ENCODE measurements at regions not wholly inside any gene's neighbourhood (a gene's known extent, or its start where the extent isn't known, plus 50 kb on each side); places are given as distances from the start of the nearest gene placed in this dataset.

DNA sequence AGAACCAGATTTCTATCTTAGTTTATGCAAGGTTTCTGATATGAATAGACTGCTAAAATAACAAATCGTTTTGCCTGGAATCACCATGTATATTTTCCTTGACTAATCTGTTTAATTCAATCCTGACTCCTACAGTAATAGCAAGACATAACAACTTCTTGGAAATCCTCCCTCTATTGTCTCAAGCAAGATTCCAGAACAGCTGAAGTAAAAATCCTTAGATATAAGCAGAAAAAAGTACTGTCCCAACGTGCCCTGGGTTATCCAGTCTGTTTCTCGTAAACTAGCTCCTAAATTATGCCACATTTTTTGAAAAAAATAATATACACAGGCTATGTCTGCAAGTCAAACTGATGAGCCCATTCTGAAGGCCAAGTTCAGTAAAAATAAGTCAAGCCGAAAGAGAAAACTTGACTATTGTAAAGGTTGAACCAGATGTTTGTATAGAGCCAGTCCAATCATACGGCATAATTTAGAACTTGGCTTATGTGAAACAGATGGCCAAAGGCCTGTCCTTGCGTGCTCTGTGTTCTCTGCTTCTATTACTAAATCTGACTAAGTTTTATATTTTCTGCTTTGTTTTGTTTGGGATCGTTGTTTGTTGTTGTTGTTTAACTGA is 341.6 kb upstream of the NRSN1 start:
- TF ChIP-seq, protein P1, sequence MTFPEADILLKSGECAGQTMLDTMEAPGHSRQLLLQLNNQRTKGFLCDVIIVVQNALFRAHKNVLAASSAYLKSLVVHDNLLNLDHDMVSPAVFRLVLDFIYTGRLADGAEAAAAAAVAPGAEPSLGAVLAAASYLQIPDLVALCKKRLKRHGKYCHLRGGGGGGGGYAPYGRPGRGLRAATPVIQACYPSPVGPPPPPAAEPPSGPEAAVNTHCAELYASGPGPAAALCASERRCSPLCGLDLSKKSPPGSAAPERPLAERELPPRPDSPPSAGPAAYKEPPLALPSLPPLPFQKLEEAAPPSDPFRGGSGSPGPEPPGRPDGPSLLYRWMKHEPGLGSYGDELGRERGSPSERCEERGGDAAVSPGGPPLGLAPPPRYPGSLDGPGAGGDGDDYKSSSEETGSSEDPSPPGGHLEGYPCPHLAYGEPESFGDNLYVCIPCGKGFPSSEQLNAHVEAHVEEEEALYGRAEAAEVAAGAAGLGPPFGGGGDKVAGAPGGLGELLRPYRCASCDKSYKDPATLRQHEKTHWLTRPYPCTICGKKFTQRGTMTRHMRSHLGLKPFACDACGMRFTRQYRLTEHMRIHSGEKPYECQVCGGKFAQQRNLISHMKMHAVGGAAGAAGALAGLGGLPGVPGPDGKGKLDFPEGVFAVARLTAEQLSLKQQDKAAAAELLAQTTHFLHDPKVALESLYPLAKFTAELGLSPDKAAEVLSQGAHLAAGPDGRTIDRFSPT (tag by site-specific recombination; IDR thresholded peaks at IDR 0.05): no peak
- TF ChIP-seq, protein P2, sequence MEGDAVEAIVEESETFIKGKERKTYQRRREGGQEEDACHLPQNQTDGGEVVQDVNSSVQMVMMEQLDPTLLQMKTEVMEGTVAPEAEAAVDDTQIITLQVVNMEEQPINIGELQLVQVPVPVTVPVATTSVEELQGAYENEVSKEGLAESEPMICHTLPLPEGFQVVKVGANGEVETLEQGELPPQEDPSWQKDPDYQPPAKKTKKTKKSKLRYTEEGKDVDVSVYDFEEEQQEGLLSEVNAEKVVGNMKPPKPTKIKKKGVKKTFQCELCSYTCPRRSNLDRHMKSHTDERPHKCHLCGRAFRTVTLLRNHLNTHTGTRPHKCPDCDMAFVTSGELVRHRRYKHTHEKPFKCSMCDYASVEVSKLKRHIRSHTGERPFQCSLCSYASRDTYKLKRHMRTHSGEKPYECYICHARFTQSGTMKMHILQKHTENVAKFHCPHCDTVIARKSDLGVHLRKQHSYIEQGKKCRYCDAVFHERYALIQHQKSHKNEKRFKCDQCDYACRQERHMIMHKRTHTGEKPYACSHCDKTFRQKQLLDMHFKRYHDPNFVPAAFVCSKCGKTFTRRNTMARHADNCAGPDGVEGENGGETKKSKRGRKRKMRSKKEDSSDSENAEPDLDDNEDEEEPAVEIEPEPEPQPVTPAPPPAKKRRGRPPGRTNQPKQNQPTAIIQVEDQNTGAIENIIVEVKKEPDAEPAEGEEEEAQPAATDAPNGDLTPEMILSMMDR (tag by site-specific recombination; IDR thresholded peaks at IDR 0.05): no peak
- TF ChIP-seq ZNF660 (tag by site-specific recombination; IDR thresholded peaks at IDR 0.05) (no peak), KLF7 (tag by site-specific recombination; IDR thresholded peaks at IDR 0.05; ENCODE audit: borderline replicate concordance) (no peak), SCRT2 (tag by site-specific recombination; IDR thresholded peaks at IDR 0.05) (no peak)
- TF ChIP-seq, protein P3, sequence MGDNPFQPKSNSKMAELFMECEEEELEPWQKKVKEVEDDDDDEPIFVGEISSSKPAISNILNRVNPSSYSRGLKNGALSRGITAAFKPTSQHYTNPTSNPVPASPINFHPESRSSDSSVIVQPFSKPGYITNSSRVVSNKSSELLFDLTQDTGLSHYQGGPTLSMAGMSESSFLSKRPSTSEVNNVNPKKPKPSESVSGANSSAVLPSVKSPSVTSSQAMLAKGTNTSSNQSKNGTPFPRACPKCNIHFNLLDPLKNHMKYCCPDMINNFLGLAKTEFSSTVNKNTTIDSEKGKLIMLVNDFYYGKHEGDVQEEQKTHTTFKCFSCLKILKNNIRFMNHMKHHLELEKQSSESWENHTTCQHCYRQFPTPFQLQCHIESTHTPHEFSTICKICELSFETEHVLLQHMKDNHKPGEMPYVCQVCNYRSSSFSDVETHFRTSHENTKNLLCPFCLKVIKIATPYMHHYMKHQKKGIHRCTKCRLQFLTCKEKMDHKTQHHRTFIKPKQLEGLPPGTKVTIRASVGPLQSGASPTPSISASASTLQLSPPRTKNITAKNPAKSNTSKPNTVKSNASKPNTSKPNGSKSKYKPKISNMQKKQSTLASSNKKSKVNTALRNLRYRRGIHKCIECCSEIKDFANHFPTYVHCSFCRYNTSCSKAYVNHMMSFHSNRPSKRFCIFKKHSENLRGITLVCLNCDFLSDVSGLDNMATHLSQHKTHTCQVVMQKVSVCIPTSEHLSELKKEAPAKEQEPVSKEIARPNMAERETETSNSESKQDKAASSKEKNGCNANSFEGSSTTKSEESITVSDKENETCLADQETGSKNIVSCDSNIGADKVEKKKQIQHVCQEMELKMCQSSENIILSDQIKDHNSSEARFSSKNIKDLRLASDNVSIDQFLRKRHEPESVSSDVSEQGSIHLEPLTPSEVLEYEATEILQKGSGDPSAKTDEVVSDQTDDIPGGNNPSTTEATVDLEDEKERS (tag by site-specific recombination; IDR thresholded peaks at IDR 0.05): no peak
